HG03097 (cell line): ENCODE measurements at regions not wholly inside any gene's neighbourhood (a gene's known extent, or its start where the extent isn't known, plus 50 kb on each side); places are given as distances from the start of the nearest gene placed in this dataset.

ENCODE experiments used
- ATAC-seq: cut with Tn5 transposase; IDR thresholded peaks from one replicate; pipeline ENCODE4 v1.9.1; 2021; ENCODE audit not compliant: unreplicated experiment, low FRiP score

DNA sequence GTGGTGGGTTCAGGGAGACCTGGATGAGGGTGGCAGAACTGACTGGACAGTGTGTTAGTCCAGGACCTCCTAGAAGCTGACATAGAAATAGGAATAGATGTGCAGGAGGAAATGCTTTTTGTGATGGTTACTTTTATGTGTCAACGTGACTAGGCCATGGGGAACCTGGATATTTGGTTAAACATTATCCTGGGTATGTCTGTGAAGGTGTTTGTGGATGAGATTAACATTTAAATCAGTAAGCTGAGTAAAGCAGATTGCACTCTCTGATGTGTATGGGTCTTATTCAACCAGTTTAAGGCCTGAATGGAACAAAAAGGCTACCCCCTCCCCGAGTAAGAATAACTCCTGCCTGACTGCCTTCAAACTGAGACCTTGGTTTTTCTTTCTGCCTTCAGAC is 219.3 kb downstream of the DHX35 start:
- no peak for ATAC-seq

DNA sequence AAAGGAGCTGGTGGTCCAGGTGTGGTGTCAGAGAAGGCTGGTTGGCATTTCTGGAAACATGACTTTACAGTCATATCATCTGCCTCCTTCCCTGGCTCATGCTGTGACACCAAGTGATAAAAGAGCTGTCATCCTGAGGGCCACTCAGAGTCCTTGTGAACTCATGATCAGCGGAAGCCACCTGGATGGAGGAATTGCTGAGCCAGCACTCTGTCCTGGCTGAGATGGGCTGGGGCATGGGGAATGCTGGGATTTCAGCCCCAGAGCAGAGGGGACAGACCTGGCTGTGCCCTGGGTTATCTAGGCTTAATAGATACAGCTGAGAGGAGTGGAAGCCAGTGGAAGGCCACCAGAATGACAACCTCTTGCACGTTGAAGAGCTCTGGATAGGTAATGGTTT is 214.3 kb downstream of the DHX35 start:
- ATAC-seq = no peak

DNA sequence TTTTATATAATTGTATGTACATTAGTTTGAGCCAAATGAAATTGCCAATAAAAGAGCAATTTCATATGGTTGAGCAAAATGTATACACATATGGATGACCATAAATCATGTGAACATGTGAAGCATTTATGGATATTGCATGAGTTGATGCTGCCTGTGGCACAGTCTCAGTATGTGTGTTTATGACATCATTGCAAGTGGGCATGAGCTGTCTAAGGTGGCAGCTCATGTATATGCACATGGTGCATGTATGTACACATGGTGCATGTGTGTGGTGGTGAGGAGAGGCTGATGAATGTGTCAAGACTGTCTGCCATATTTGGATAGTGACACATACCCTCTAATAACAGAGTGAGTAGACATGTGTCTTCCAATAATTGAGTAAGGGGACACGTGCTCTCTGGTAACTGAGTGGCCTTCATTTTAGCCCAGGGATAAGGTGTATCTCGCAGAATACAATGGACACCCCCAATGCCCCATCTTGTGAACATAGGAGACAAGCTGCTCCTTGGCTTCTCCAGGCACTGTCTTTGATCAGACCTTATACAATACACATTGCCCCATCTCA is 208.8 kb downstream of the DHX35 start:
- no peak for ATAC-seq

DNA sequence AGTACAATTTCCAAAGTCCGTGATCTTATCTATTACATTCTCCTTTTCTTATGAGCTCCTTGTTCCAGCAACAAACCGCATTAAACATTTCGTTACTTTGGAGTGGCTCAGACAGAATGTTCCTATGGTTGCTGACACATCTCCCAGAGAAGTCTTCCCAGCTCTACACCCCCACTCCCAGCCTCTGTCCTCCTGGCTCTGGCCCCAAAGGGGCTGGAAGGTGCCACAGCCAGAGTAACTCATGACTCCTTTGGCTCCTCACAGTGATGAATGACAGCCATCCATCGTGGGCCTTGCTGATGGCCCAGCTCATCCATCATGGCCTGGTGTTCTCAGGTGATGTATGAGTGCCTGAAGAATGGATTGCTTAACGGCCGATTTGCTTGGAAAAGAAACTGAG is 203.0 kb downstream of the DHX35 start:
- ATAC-seq = no peak

DNA sequence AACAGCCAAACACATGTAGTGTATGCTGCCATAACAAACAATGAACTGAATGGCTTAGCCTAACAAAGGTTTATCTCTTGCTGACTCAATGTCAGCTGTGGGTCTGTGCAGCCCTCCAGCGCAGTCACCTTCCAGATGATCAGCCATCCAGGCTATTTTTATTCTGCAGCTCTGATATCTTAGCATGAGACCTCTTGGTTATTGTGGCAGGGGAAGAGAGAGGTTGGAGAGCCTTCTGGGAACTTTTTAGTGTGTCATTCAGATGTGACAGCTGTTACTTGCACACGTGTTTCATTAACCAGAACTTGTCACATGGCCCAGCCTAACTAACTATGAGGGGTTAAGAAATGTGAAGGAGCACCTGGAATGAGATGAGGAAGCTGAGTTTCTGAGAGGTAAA is 202.5 kb downstream of the DHX35 start:
- ATAC-seq = no peak

DNA sequence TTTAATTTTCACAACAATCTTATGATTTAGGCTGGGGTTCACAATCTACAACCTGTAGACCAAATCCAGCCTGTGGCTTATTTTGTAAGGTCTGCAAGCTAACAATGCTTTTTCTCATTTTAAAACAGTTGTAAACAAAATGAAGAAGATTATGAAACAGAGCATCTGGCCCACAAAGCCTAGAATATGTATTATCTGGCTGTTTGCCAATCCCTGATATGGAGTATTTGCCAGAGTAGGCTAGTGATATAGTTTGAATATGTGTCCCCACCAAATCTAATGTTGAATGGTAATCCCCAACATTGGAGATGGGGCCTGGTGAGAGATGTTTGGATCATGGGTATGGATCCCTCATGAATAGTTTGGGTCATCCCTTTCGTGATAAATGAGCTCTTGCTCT is 201.8 kb downstream of the DHX35 start:
- ATAC-seq = no peak

DNA sequence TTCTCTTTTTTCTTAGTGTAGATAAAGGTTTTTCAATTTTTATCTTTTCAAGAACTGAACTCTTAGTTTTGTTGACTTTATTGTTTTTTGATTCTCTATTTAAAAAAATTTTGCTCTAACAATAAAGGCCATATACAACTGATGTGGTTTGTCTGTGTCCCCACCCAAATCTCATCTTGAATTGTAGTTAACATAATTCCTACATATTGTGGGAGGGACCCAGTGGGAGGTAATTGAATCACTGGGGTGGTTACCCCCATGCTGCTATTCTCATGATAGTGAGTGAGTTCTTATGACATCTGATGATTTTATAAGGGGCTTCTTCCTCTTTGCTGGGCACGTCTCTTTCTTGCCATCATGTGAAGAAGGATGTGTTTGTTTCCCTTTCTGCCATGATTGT is 199.8 kb downstream of the DHX35 start:
- ATAC-seq = no peak

DNA sequence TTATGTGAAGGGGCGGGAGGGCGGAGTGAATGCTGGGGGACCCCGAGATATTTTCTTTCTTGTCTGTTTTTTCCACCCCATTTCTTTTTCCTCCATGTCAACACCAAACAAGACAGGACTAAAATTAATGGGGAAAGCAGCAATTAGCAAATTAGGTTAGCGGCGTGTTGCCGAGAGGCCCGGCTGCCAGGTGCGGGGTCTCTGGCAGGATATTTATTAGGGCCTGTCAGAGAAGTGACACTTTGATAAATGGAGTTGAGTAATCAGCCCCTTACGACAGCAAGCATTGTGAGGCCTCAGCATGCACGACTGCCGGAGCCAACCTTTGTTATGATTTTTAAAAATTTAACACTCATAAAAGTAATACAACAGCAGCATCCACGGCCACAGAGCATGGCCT is 193.8 kb downstream of the DHX35 start:
- ATAC-seq = no peak

DNA sequence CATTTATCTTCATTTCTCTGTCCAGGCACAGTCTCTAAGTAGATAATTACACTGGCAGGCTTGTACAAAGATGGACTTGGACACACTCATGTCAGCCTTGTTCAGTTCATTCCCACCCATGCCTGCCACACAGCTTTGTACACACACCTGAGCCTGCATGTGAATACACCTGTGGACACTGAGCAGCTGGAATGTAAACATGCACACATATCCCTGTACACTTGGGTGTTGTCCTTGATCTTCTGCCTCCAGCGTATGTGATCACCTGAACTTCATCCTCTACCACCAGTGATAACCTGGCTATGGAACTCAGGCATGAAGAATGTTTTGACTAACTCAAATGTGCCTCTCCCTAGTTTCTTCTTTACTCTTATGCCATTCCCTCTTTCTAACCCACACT is 190.6 kb downstream of the DHX35 start:
- no peak for ATAC-seq

DNA sequence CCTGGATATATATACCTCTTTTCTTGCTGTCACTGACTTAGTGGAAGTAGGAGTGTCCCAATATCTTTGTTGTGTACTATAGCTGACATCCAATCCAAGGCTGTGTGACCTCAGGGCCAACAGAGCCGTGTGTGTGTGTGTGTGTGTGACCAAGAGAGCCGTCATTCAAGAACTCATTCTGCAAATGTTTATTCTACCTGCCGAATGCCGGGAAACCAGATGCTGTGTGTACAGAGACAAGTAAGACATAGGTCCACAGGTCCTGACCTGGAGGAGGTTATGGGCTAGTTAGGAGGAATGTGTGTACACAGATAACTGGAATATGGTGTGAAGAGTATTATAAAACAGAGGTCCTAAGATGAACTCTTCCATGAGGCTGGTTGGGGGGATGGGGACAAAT is 190.0 kb downstream of the DHX35 start:
- no peak for ATAC-seq

DNA sequence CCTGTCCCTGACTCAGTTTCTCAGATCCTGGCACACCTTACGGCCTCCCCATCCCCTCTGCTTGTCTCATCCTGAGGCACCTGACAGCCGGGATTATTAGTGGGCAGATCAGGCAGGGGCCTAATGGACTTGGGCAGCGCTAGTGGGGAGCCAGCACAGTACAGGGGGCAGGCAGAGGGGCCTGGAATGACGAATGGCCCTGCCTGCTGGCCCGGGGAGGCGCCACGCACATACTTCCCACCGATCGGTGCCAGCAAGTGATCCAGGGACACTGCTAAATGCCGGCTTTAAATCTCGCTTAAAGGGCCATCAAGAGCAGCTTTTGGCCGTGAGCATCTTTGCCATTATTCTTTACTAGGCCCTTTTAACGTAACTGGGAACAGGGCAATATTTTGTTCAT is 188.4 kb downstream of the DHX35 start:
- no peak for ATAC-seq

DNA sequence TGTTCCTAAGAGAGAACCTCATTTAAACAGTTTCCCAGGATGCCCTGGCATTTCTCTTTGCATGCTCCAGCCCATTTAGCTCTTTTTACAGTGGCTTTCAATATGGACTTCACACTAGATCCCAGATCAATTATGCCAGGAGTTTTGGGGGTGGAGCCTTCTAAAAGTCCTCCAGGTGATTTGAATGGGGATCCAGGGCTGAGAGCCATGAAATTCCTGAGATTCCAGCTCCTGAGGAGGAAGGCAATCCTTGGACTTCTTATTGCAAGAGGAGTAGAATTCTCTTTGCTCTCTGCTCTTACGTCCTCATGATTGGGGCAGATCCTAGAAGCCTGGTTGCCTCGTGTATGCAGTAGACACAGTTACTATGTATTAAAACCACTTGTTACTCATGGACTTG is 184.2 kb downstream of the DHX35 start:
- ATAC-seq = no peak

DNA sequence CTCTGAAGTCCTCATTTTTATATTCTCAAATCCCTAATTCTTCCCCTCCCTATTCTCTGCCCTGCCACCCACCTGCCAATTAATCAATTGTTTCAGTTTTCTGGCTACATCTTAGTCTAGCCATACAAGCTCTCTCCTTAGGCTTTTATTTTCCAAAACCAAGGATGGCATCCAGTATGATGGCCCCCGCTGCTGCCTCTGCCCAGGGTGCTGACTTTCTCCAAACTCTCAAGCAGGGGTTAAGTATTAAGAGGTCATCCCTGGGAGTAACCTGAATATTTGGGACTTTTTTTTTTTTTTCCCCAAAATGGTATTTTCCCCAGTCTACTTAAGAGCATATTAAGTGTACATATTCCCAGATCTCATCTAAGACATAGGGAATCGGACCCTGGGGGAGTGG is 183.8 kb downstream of the DHX35 start:
- no peak for ATAC-seq

DNA sequence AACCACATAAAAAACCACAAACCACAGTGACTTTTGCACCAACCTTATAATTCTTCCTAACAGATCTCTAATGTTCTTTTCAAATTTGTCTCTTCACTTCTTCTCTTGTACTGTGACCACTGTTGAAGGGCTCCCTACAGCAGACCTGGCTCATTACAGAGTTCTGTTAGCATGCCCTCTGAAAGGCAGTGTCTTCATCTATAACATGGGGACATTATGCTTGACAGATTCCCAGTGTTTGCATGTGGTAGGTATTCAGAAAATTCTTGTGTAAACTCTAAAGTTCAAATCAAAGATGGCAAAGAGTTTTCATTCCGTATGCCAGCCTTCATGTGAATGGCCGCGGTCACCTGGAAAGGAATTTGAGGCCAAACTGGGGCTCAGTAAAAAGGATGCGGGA is 182.6 kb downstream of the DHX35 start:
- ATAC-seq = no peak

DNA sequence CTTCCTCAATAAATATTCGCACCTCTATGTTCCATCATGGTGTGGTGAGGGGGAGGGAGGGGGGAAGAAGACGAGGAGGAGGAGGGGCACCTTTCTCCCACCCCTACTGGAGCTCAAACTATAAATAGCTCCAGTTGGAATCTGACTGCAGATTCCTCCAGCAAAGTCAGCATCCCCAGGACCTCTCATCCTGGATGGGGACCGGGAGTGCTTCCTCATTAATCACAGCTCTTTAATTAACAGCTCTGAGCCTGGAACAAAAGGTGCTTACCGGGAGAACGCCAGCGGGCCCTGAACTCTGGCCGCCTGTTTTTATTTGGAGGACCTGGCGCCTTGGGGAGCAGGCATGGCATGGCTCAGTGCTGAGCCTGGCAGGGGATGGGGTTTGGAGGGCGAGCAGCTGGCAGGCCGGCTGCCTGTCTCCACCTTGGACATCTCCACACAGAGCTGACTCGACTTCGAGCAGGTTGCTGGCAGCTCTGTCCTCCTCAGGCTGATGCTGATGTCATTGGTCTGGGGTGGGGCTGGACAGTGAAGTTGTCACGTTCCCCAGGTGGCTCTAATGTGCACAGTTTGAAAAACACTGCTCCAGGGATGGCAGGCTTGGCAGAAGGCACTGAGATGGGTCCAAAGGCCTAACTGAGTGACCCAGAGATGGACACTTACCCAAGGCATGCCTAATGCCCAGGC is 180.4 kb downstream of the DHX35 start:
- no peak for ATAC-seq

DNA sequence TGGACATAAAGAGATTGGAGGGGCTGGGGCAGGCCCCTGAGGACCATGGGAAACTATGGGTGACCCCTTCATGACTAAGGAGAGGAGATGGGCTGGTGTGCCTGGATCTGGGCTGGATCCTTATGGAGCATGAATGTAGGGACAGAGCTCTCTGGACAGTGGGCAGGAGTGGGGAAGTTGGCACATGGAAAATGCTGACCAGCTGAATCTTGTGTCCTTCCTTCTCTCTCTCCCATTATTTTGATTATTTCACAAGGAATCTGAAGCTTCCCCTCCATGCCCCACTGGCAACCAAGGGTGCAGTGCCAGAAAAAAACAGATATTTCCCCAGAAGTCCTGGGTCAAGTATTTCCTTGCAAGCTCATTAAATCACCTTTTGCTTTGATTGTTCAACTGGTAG is 175.2 kb downstream of the DHX35 start:
- ATAC-seq = no peak

DNA sequence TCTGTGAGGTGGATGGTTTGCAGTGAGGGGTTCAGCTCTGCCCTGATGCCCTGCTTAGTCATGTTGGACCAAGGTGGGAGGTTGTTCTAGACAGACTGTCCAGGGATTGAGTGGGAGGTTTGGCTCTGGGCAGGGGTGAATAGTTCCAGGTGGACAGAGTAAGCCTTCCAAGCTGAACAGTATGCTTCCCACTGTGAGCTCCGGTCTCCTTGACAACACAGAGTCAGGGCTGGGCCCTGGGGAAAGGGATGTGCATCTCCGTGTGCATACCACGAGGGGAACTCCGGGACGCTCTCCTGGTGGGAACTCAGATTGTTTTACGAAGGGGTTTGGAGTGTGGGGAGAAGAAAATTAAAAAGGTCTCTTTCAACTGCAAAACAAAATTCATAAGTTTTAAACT is 174.7 kb downstream of the DHX35 start:
- ATAC-seq = no peak

DNA sequence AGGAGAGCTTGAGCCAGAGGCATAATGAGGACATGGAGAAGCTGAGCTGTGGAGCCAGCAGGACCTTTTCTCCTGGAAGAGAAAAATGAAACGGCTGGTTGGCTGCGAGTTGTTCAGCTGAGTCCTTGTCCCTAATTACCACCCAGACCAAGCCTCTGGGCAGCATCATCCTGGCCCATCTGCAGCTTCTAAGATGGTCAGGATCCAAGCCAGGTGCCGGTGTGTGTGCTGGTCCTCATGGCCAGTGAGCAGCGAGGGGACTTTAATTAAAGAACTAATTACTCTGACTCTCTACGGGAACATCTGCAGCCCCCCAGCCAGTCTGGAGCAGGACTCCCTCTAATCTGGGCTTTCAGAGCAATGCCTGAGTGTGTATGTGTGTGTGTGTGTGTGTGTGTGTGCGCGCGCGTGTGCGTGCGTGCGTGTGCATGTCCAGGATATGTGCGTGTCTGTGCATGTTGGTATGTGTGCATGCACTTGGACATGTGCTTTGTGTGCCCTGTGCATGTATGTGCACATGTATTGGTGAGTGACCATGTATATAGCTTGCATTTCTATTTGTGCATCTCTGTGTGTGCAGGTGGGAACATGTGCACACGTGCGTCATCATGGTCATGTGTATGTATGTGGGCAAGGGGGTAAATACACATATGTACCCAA is 173.9 kb downstream of the DHX35 start:
- ATAC-seq = no peak

DNA sequence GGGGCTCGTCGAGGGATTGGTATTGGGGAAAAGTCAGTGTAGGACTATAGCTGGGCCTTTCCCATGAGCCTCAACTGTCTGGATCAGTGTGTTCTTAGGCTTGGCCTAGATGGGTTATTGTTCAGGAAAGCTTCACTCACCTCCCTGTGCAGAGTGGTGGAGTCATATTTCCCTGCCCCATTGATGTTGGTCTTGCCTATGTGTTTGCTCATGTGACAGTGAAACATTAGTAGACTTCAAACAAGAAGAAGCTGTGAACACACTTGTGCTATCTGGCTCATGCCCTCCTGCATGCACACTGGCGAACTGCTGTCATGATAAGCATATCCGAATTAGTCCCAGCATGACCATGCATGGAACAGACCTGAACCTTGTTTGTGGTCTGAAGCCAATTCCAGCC is 171.1 kb downstream of the DHX35 start:
- ATAC-seq = no peak

DNA sequence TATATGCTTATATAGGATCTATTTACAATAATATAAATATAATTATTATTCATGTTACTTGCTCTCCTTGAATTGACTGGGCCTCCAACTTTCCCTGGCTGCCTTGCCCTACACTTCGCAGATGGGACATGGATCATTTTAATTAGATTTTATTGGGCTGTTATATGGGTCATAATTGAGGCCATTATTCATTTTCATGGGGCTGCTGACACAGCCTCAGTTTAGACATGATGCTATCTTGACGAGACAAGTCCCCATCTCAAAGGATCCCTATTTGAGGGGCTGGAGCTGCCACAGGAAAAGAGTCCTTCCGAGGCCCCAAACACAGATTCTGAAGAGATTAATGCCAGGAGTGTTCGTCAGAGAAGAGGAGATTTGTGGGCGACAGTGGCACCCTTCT is 170.4 kb downstream of the DHX35 start:
- ATAC-seq = no peak

DNA sequence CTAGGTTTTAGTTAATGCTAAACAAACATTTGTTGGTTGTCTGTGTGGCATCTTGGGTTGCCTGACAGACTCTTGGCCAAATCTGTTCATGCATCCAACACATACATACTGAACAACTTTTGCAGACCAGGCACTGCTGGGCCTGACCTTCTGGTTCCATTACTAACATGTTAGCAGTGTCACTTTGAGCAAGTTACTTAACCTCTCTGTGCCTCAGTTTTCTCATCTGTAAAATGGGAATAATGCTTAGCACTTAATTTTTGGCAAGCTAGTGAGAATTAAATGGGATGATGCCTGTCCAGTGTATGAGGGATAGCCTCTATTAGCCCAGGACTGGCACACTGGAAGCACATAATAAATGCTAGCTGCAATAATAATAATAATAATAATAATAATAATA is 169.9 kb downstream of the DHX35 start:
- ATAC-seq = no peak

DNA sequence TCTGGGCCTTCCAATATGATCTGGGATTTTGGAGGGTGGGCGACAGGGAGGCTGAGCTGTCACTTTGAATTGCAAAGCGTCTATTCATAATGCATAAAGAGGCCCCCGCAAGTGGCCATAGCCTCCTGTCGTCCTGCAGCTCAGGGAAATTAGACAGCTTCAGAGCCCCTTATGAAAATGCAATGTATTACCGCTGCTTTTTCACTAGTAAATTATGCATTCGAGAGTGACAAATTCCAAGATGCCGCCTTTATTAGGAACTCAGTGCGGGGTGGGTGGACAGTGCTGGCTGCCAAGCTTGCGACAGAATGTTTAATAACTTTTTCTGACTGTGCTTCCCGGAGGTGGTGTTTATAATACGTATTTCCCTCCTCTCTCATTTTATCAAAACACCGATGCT is 168.5 kb downstream of the DHX35 start:
- ATAC-seq = no peak
